Memory B cell (primary cell): ENCODE measurements at regions not wholly inside any gene's neighbourhood (a gene's known extent, or its start where the extent isn't known, plus 50 kb on each side); places are given as distances from the start of the nearest gene placed in this dataset.
"Not testable (repeated sequence)": the region's sequence is repeated elsewhere in the genome, so short reads cannot be mapped to it uniquely, and the experiment has no call there.

Experiments
- ATAC-seq: fragments of 150-1000 bp; cut with Tn5 transposase; 2 replicates; pipeline ENCODE4 v1.10.0; 2021; ENCODE audit warnings: low read depth, mild to moderate bottlenecking, moderate library complexity
- DNase-seq, 2 donors: peaks; one replicate each; pipeline ENCODE4 v3.0.0; 2022; ENCODE audit warnings: low spot score in 2 of 2
- H3K27ac Mint-ChIP-seq: one replicate; pipeline ENCODE4 v1.8.0; 2022; ENCODE audit warnings: mild to moderate bottlenecking, moderate library complexity, mixed read lengths
- H3K27me3 Mint-ChIP-seq: one replicate; pipeline ENCODE4 v1.8.0; 2022; ENCODE audit warnings: mixed read lengths
- H3K36me3 Mint-ChIP-seq: one replicate; pipeline ENCODE4 v1.8.0; 2022; ENCODE audit warnings: mild to moderate bottlenecking, mixed read lengths
- H3K4me1 Mint-ChIP-seq: one replicate; pipeline ENCODE4 v1.8.0; 2022; ENCODE audit warnings: mixed read lengths
- H3K4me3 Mint-ChIP-seq: one replicate; pipeline ENCODE4 v1.8.0; 2022; ENCODE audit warnings: mild to moderate bottlenecking, moderate library complexity, mixed read lengths
- H3K9me3 Mint-ChIP-seq: one replicate; pipeline ENCODE4 v1.8.0; 2022; ENCODE audit warnings: mixed read lengths

- no peak overlapping the region for H3K4me3 Mint-ChIP-seq
- no peak overlapping the region for H3K27ac Mint-ChIP-seq
- no peaks in the 10 kb centered on the region for H3K36me3 Mint-ChIP-seq
- no peak for ATAC-seq
- peaks cover 2% of the 10 kb centered on the region for H3K9me3 Mint-ChIP-seq
- no peak for DNase-seq
- H3K27me3 Mint-ChIP-seq = no peaks in the 10 kb centered on the region
- H3K4me1 Mint-ChIP-seq = no peaks in the 10 kb centered on the region
Observed at GRCh38 chr4:160371446-160371845, 1268.6 kb downstream of the RAPGEF2 start.

- H3K9me3 Mint-ChIP-seq = peaks cover 2% of the 10 kb centered on the region
- H3K27ac Mint-ChIP-seq = no peak overlapping the region
- no peaks in the 10 kb centered on the region for H3K36me3 Mint-ChIP-seq
- H3K27me3 Mint-ChIP-seq = no peaks in the 10 kb centered on the region
- no peaks in the 10 kb centered on the region for H3K4me1 Mint-ChIP-seq
- H3K4me3 Mint-ChIP-seq = no peak overlapping the region
- DNase-seq (no peak), ATAC-seq (no peak)
Observed at GRCh38 chr4:160372390-160372789, 1269.5 kb downstream of the RAPGEF2 start.

GRCh38 chr4:160373911-160374310, 1271.0 kb downstream of the RAPGEF2 start:
- no peaks in the 10 kb centered on the region for H3K36me3 Mint-ChIP-seq
- H3K9me3 Mint-ChIP-seq = no peaks in the 10 kb centered on the region
- H3K4me3 Mint-ChIP-seq = no peak overlapping the region
- H3K27ac Mint-ChIP-seq = no peak overlapping the region
- no peaks in the 10 kb centered on the region for H3K4me1 Mint-ChIP-seq
- ATAC-seq (no peak), DNase-seq (no peak)
- no peaks in the 10 kb centered on the region for H3K27me3 Mint-ChIP-seq

GRCh38 chr4:160375772-160376452, 1273.0 kb downstream of the RAPGEF2 start:
- DNase-seq (no peak), ATAC-seq (no peak)
- Mint-ChIP-seq H3K9me3 (no peaks in the 10 kb centered on the region), H3K36me3 (no peaks in the 10 kb centered on the region), H3K27ac (no peak overlapping the region), H3K27me3 (no peaks in the 10 kb centered on the region), H3K4me1 (no peaks in the 10 kb centered on the region), H3K4me3 (no peak overlapping the region)

- H3K36me3 Mint-ChIP-seq = no peaks in the 10 kb centered on the region
- H3K4me3 Mint-ChIP-seq = no peak overlapping the region
- DNase-seq (no peak), ATAC-seq (no peak)
- H3K27me3 Mint-ChIP-seq = no peaks in the 10 kb centered on the region
- peaks cover 11% of the 10 kb centered on the region for H3K9me3 Mint-ChIP-seq
- H3K4me1 Mint-ChIP-seq = no peaks in the 10 kb centered on the region
- H3K27ac Mint-ChIP-seq = no peak overlapping the region
Observed at GRCh38 chr4:160386846-160387245, 1284.0 kb downstream of the RAPGEF2 start.

- Mint-ChIP-seq H3K27me3 (no peaks in the 10 kb centered on the region), H3K27ac (no peak overlapping the region), H3K9me3 (peaks cover 4% of the 10 kb centered on the region), H3K36me3 (no peaks in the 10 kb centered on the region), H3K4me1 (no peaks in the 10 kb centered on the region), H3K4me3 (no peak overlapping the region)
- ATAC-seq (no peak), DNase-seq (no peak)
Observed at GRCh38 chr4:160399826-160400225, 1296.9 kb downstream of the RAPGEF2 start.

GRCh38 chr4:160403081-160403480, 1300.2 kb downstream of the RAPGEF2 start:
- Mint-ChIP-seq H3K4me1 (no peaks in the 10 kb centered on the region), H3K4me3 (no peak overlapping the region), H3K9me3 (peaks cover 5% of the 10 kb centered on the region), H3K36me3 (no peaks in the 10 kb centered on the region), H3K27me3 (no peaks in the 10 kb centered on the region), H3K27ac (no peak overlapping the region)
- DNase-seq = no peak
- no peak for ATAC-seq

- Mint-ChIP-seq H3K27me3 (no peaks in the 10 kb centered on the region), H3K9me3 (peaks cover 4% of the 10 kb centered on the region), H3K4me1 (no peaks in the 10 kb centered on the region), H3K4me3 (no peak overlapping the region), H3K36me3 (no peaks in the 10 kb centered on the region), H3K27ac (no peak overlapping the region)
- no peak for DNase-seq
- ATAC-seq = no peak
Observed at GRCh38 chr4:160406263-160406825, 1303.5 kb downstream of the RAPGEF2 start.

- Mint-ChIP-seq H3K4me1 (no peaks in the 10 kb centered on the region), H3K27ac (no peak overlapping the region), H3K9me3 (peaks cover 1% of the 10 kb centered on the region), H3K4me3 (no peak overlapping the region), H3K27me3 (no peaks in the 10 kb centered on the region), H3K36me3 (no peaks in the 10 kb centered on the region)
- no peak for ATAC-seq
- DNase-seq = no peak
Observed at GRCh38 chr4:160414496-160414895, 1311.6 kb downstream of the RAPGEF2 start.

- ATAC-seq (no peak), DNase-seq (no peak)
- Mint-ChIP-seq H3K9me3 (peaks cover 4% of the 10 kb centered on the region), H3K4me1 (no peaks in the 10 kb centered on the region), H3K27ac (no peak overlapping the region), H3K27me3 (no peaks in the 10 kb centered on the region), H3K4me3 (no peak overlapping the region), H3K36me3 (no peaks in the 10 kb centered on the region)
Observed at GRCh38 chr4:160423879-160424451, 1321.1 kb downstream of the RAPGEF2 start.

GRCh38 chr4:160426233-160426632, 1323.4 kb downstream of the RAPGEF2 start:
- ATAC-seq = no peak
- Mint-ChIP-seq H3K27ac (no peak overlapping the region), H3K4me3 (no peak overlapping the region), H3K9me3 (peaks cover 7% of the 10 kb centered on the region), H3K27me3 (no peaks in the 10 kb centered on the region), H3K36me3 (no peaks in the 10 kb centered on the region), H3K4me1 (no peaks in the 10 kb centered on the region)
- DNase-seq = no peak

GRCh38 chr4:160450876-160451275, 1348.0 kb downstream of the RAPGEF2 start:
- Mint-ChIP-seq H3K27me3 (no peaks in the 10 kb centered on the region), H3K27ac (no peak overlapping the region), H3K4me3 (no peak overlapping the region), H3K9me3 (peaks cover 5% of the 10 kb centered on the region), H3K4me1 (no peaks in the 10 kb centered on the region), H3K36me3 (no peaks in the 10 kb centered on the region)
- DNase-seq = no peak
- ATAC-seq = no peak

GRCh38 chr4:160481696-160482690, 1379.1 kb downstream of the RAPGEF2 start:
- not testable (repeated sequence) for H3K36me3 Mint-ChIP-seq, H3K9me3 Mint-ChIP-seq, ATAC-seq

More at GRCh38 chr4:160481696-160482690, 1379.1 kb downstream of the RAPGEF2 start:
- DNase-seq, H3K4me3 Mint-ChIP-seq, H3K27ac Mint-ChIP-seq, H3K27me3 Mint-ChIP-seq, H3K4me1 Mint-ChIP-seq: not testable (repeated sequence)
